Smooth muscle cell (in vitro differentiated cells): ENCODE measurements at regions not wholly inside any gene's neighbourhood (a gene's known extent, or its start where the extent isn't known, plus 50 kb on each side); places are given as distances from the start of the nearest gene placed in this dataset.

Experiments used
- DNase-seq: peaks from one replicate; lab custom pipeline; 2025; ENCODE audit not compliant: unreplicated experiment; lab: John Stamatoyannopoulos, UW
- H2AFZ ChIP-seq: fragments of 200-600 bp; sonication (generic); 2 replicates; pipeline ENCODE4 v1.6.0; 2016; ENCODE audit warnings: antibody characterized with exemption, low read depth, mild to moderate bottlenecking
- H3F3A ChIP-seq: fragments of 200-600 bp; sonication (generic); 2 replicates; pipeline ENCODE4 v1.6.0; 2017; ENCODE audit warnings: antibody characterized with exemption, low read depth
- H3K27ac ChIP-seq: fragments of 200-600 bp; sonication (generic); 2 replicates; pipeline ENCODE4 v1.5.1; 2016; ENCODE audit warnings: low read depth, mild to moderate bottlenecking
- H3K27me3 ChIP-seq: fragments of 200-600 bp; sonication (generic); 2 replicates; pipeline ENCODE4 v1.6.1; 2016; ENCODE audit warnings: low read depth, mild to moderate bottlenecking
- H3K36me3 ChIP-seq: fragments of 200-600 bp; sonication (generic); 2 replicates; pipeline ENCODE4 v1.5.1; 2016; ENCODE audit warnings: low read depth
- H3K4me1 ChIP-seq: fragments of 200-600 bp; sonication (generic); 2 replicates; pipeline ENCODE4 v1.5.1; 2016; ENCODE audit warnings: low read depth
- H3K4me2 ChIP-seq: fragments of 200-600 bp; sonication (generic); 2 replicates; pipeline ENCODE4 v1.6.0; 2016; ENCODE audit warnings: mild to moderate bottlenecking
- H3K4me3 ChIP-seq: fragments of 200-600 bp; sonication (generic); 2 replicates; pipeline ENCODE4 v1.5.1; 2016; ENCODE audit warnings: mild to moderate bottlenecking
- H3K79me2 ChIP-seq: fragments of 200-600 bp; sonication (generic); 2 replicates; pipeline ENCODE4 v1.6.0; 2016; ENCODE audit warnings: low read depth, mild to moderate bottlenecking
- H3K9ac ChIP-seq: fragments of 200-600 bp; sonication (generic); 2 replicates; pipeline ENCODE4 v1.6.0; 2016; ENCODE audit warnings: low read depth
- H3K9me3 ChIP-seq: fragments of 200-600 bp; sonication (generic); replicated peaks from 2 replicates; pipeline ENCODE4 v1.5.1; 2016; ENCODE audit warnings: low read depth
- H4K20me1 ChIP-seq: fragments of 200-600 bp; sonication (generic); 2 replicates; pipeline ENCODE4 v1.6.0; 2016; ENCODE audit warnings: low read depth
- CTCF ChIP-seq: fragments of 200-600 bp; sonication (generic); IDR thresholded peaks from 2 replicates; pipeline ENCODE4 v1.5.1; 2017; ENCODE audit warnings: borderline replicate concordance, mild to moderate bottlenecking, antibody characterized with exemption; ENCODE audit not compliant: insufficient read depth, poor library complexity, severe bottlenecking
- WGBS: methylation state at CpG from one replicate; pipeline ENCODE4 v1.1.7; 2016; ENCODE audit warnings: low lambda C conversion rate; 5-methylcytosine and 5-hydroxymethylcytosine counted together

GRCh38 chr20:9903048-9903655 lies 64.3 kb upstream of the PAK5 start:
- H3K9me3 ChIP-seq: no peaks in the 10 kb centered on the region
- H2AFZ ChIP-seq: no peak overlapping the region
- no peak for DNase-seq
- H3K4me2 ChIP-seq: no peak overlapping the region
- no peak overlapping the region for H3K4me3 ChIP-seq
- no peaks in the 10 kb centered on the region for H3K4me1 ChIP-seq
- H3F3A ChIP-seq: no peaks in the 10 kb centered on the region
- no peaks in the 10 kb centered on the region for H4K20me1 ChIP-seq
- H3K79me2 ChIP-seq: no peaks in the 10 kb centered on the region
- 0% methylated on average over 1 of the region's 1 CpG for WGBS
- H3K36me3 ChIP-seq: no peaks in the 10 kb centered on the region
- H3K9ac ChIP-seq: no peak overlapping the region
- no peak overlapping the region for H3K27ac ChIP-seq
- H3K27me3 ChIP-seq: peaks cover 34% of the 10 kb centered on the region
- peak; percentile 50 for TF ChIP-seq CTCF

- no peaks in the 10 kb centered on the region for H4K20me1 ChIP-seq
- H3K36me3 ChIP-seq: no peaks in the 10 kb centered on the region
- H3K4me2 ChIP-seq: no peak overlapping the region
- no peak overlapping the region for H2AFZ ChIP-seq
- no peak for DNase-seq
- no peaks in the 10 kb centered on the region for H3F3A ChIP-seq
- no peaks in the 10 kb centered on the region for H3K27me3 ChIP-seq
- no peaks in the 10 kb centered on the region for H3K9me3 ChIP-seq
- 94% methylated on average over 6 of the region's 6 CpGs for WGBS
- no peak overlapping the region for H3K4me3 ChIP-seq
- TF ChIP-seq CTCF: no peak
- H3K79me2 ChIP-seq: no peaks in the 10 kb centered on the region
- H3K27ac ChIP-seq: no peak overlapping the region
- no peaks in the 10 kb centered on the region for H3K4me1 ChIP-seq
- H3K9ac ChIP-seq: no peak overlapping the region
Measured at GRCh38 chr20:9889270-9889981, 50.5 kb upstream of the PAK5 start.
